ENCODE measurements at regions not wholly inside any gene's neighbourhood (a gene's known extent, or its start where the extent isn't known, plus 50 kb on each side); places are given as distances from the start of the nearest gene placed in this dataset.

DNA sequence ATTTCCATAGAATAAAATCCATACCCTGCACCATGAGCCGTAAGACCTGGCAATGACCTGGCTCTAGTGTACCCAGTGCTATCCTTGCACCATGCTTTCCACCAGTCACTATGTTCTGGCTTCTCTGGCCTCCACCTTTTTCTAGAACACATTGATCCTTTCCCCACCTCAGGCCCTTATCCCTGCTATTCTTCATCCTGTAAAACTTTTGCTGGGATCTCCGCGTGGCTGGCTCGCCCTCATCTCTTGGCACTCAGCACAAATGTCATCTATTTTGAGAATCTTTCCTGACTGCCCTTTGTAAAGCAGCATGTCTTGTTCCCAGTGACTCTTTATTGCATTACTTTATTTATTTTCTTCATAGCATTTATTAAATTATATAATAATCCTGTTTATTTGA lies 169.8 kb upstream of the B3GALT2 start:
- no peak for TF ChIP-seq CTCF (IDR thresholded peaks at IDR 0.05)
- no peak for TF ChIP-seq POLR2A (IDR thresholded peaks at IDR 0.05)
